H1 (cell line): ENCODE measurements at regions not wholly inside any gene's neighbourhood (a gene's known extent, or its start where the extent isn't known, plus 50 kb on each side); places are given as distances from the start of the nearest gene placed in this dataset.

Experiments
- CTCF ChIA-PET: fragments of 300-600 bp; sonication (Branson Sonifier 250); formaldehyde crosslinking; loops from one replicate; lab custom pipeline; 2021; ENCODE audit not compliant: partially characterized antibody; lab: Charles Lee
- POLR2A ChIA-PET: fragments of 300-600 bp; sonication (Branson Sonifier 250); formaldehyde crosslinking; loops from one replicate; lab custom pipeline; 2021; ENCODE audit warnings: inconsistent platforms; ENCODE audit not compliant: partially characterized antibody; lab: Charles Lee
- DNase-seq, 2 experiments: peaks; one replicate each; pipeline versions ENCODE4 v3.0.0 to v3.0.0-alpha.2; 2010 to 2022; ENCODE audit warnings: low spot score in 2 of 2, low read depth in 1 of 2, mixed read lengths in 1 of 2
- FAIRE-seq: peaks from 2 replicates; lab custom pipeline; 2011; peaks lifted over from hg19 to GRCh38; lab: Jason Lieb, UNC
- H2AFZ ChIP-seq: 2 replicates; pipeline ENCODE4 v1.8.1; 2012; ENCODE audit warnings: low read length, inconsistent platforms
- H2AK5ac ChIP-seq: 2 replicates; pipeline ENCODE4 v1.6.1; 2013; ENCODE audit warnings: low read depth, low read length
- H2BK120ac ChIP-seq: replicated peaks from 2 replicates; pipeline ENCODE3; 2013; ENCODE audit warnings: low read depth, low read length, inconsistent platforms
- H2BK12ac ChIP-seq: 2 replicates; pipeline ENCODE4 v1.6.1; 2013; ENCODE audit warnings: low read depth, low read length
- H2BK15ac ChIP-seq: 2 replicates; pipeline ENCODE4 v1.6.1; 2013; ENCODE audit warnings: low read length
- H2BK20ac ChIP-seq: 2 replicates; pipeline ENCODE4 v1.6.1; 2013; ENCODE audit warnings: low read length
- H2BK5ac ChIP-seq: 2 replicates; pipeline ENCODE4 v1.6.1; 2013; ENCODE audit warnings: low read depth, low read length
- H3K14ac ChIP-seq: 2 replicates; pipeline ENCODE4 v1.6.1; 2013; ENCODE audit warnings: inconsistent platforms; ENCODE audit not compliant: insufficient read length
- H3K18ac ChIP-seq: 2 replicates; pipeline ENCODE4 v1.6.1; 2013; ENCODE audit warnings: low read length; ENCODE audit errors: extremely low read depth
- H3K23ac ChIP-seq: 2 replicates; pipeline ENCODE4 v1.6.1; 2013; ENCODE audit warnings: inconsistent platforms; ENCODE audit not compliant: insufficient read length
- H3K23me2 ChIP-seq: 2 replicates; pipeline ENCODE4 v1.6.1; 2013; ENCODE audit warnings: low read depth, low read length
- H3K27ac ChIP-seq: 2 replicates; pipeline ENCODE4 v1.6.1; 2011; ENCODE audit warnings: low read depth, low read length, inconsistent platforms
- H3K27me3 ChIP-seq, 4 experiments: replicated peaks in 1 of 4; 1 replicate in 1 of 4; 2 replicates in 3 of 4; pipeline versions ENCODE4 v1.6.1 to v1.8.1; 2011 to 2013; ENCODE audit warnings: low read length in 3 of 4, mild to moderate bottlenecking in 3 of 4, inconsistent platforms in 2 of 4, mixed read lengths in 2 of 4, moderate library complexity in 1 of 4; ENCODE audit not compliant: control insufficient read depth in 3 of 4, insufficient read depth in 3 of 4; ENCODE audit errors: extremely low read depth in 1 of 4
- H3K36me3 ChIP-seq, 4 experiments: 2 replicates each; pipeline versions ENCODE4 v1.6.1 to v1.8.1; 2011 to 2013; ENCODE audit warnings: mild to moderate bottlenecking in 4 of 4, low read length in 3 of 4, moderate library complexity in 2 of 4, control low read depth in 1 of 4, inconsistent platforms in 1 of 4; ENCODE audit not compliant: insufficient read depth in 4 of 4, control insufficient read depth in 2 of 4
- H3K4ac ChIP-seq: replicated peaks from 2 replicates; pipeline ENCODE3; 2013; ENCODE audit warnings: low read length, low read depth, mixed read lengths, inconsistent platforms; ENCODE audit not compliant: insufficient read length
- H3K4me1 ChIP-seq, 4 experiments: replicated peaks in 1 of 4; 1 replicate in 1 of 4; 2 replicates in 3 of 4; pipeline versions ENCODE4 v1.6.1 to v1.8.1; 2011 to 2013; ENCODE audit warnings: low read length in 3 of 4, inconsistent platforms in 2 of 4, mixed read lengths in 1 of 4; ENCODE audit not compliant: insufficient read depth in 4 of 4, control insufficient read depth in 3 of 4
- H3K4me2 ChIP-seq, 2 experiments: 2 replicates each; pipeline versions ENCODE4 v1.6.1 to v1.8.1; 2011 to 2013; ENCODE audit warnings: low read depth in 2 of 2, low read length in 2 of 2, control low read depth in 1 of 2, inconsistent platforms in 1 of 2, mild to moderate bottlenecking in 1 of 2; ENCODE audit not compliant: insufficient read depth in 1 of 2
- H3K4me3 ChIP-seq, 4 experiments: fragments of 200-600, 300-600 bp in 1 of 4; sonication (generic), shearing (Covaris generic), sonication (Bioruptor Twin) in 1 of 4; 2 replicates each; pipeline versions ENCODE4 v1.5.1 to v1.8.1; 2011 to 2016; ENCODE audit warnings: low read length in 4 of 4, low read depth in 3 of 4, control low read depth in 2 of 4, inconsistent platforms in 2 of 4, mild to moderate bottlenecking in 2 of 4, mixed read lengths in 1 of 4, moderate library complexity in 1 of 4; ENCODE audit not compliant: insufficient read depth in 2 of 4; ENCODE audit errors: extremely low read depth in 1 of 4
- H3K56ac ChIP-seq: replicated peaks from 2 replicates; pipeline ENCODE3; 2013; ENCODE audit warnings: low read depth, mild to moderate bottlenecking, mixed read lengths, low read length, inconsistent platforms; ENCODE audit not compliant: insufficient read length
- H3K79me1 ChIP-seq: 2 replicates; pipeline ENCODE4 v1.6.1; 2013; ENCODE audit warnings: low read depth, low read length, control low read depth
- H3K79me2 ChIP-seq, 2 experiments: 2 replicates each; pipeline versions ENCODE4 v1.6.1 to v1.8.1; 2012 to 2013; ENCODE audit warnings: low read length in 2 of 2, mild to moderate bottlenecking in 2 of 2, inconsistent platforms in 1 of 2; ENCODE audit not compliant: insufficient read depth in 2 of 2, control insufficient read depth in 1 of 2
- H3K9ac ChIP-seq, 4 experiments: replicated peaks in 1 of 4; 1 replicate in 1 of 4; 2 replicates in 3 of 4; pipeline versions ENCODE4 v1.6.1 to v1.8.1; 2011 to 2013; ENCODE audit warnings: low read depth in 3 of 4, low read length in 3 of 4, control low read depth in 2 of 4, mild to moderate bottlenecking in 2 of 4, moderate library complexity in 2 of 4, inconsistent platforms in 1 of 4; ENCODE audit errors: extremely low read depth in 1 of 4
- H3K9me3 ChIP-seq, 2 experiments: 2 replicates each; pipeline versions ENCODE4 v1.6.1 to v1.8.1; 2012 to 2013; ENCODE audit warnings: mild to moderate bottlenecking in 2 of 2, moderate library complexity in 2 of 2, control low read depth in 1 of 2, inconsistent platforms in 1 of 2, low read depth in 1 of 2, low read length in 1 of 2, mixed read lengths in 1 of 2; ENCODE audit not compliant: insufficient read depth in 2 of 2
- H4K20me1 ChIP-seq, 2 experiments: replicated peaks in 1 of 2; 2 replicates each; pipeline versions ENCODE3 to v1.8.1; 2011 to 2013; ENCODE audit warnings: inconsistent platforms in 2 of 2, low read length in 2 of 2, mild to moderate bottlenecking in 1 of 2; ENCODE audit not compliant: insufficient read depth in 2 of 2, control insufficient read depth in 1 of 2
- H4K5ac ChIP-seq: 2 replicates; pipeline ENCODE4 v1.6.1; 2013; ENCODE audit warnings: low read length, low read depth, mixed read lengths, inconsistent platforms; ENCODE audit not compliant: insufficient read length
- H4K8ac ChIP-seq: 2 replicates; pipeline ENCODE4 v1.8.0; 2013; ENCODE audit warnings: mild to moderate bottlenecking, moderate library complexity, low read length, inconsistent platforms; ENCODE audit not compliant: insufficient read depth; ENCODE audit errors: extremely low read depth
- H4K91ac ChIP-seq: replicated peaks from 2 replicates; pipeline ENCODE3; 2013; ENCODE audit warnings: low read length, mixed read lengths, inconsistent platforms; ENCODE audit not compliant: insufficient read length
- BACH1 ChIP-seq: IDR thresholded peaks from 2 replicates; pipeline ENCODE4 v1.6.1; 2012; ENCODE audit warnings: low read length, improper control_type of control experiment
- BRCA1 ChIP-seq: IDR thresholded peaks from 2 replicates; pipeline ENCODE4 v1.6.1; 2012; ENCODE audit warnings: low read depth, low read length, improper control_type of control experiment
- KDM1A ChIP-seq: fragments of 200-600, 300-600 bp; sonication (generic); IDR thresholded peaks from 2 replicates; pipeline ENCODE4 v1.7.1; 2016; ENCODE audit warnings: mild to moderate bottlenecking, low read length, borderline replicate concordance
- MAX ChIP-seq: IDR thresholded peaks from 2 replicates; pipeline ENCODE4 v1.6.1; 2012; ENCODE audit warnings: inconsistent platforms
- NRF1 ChIP-seq: IDR thresholded peaks from 2 replicates; pipeline ENCODE4 v1.6.1; 2011; ENCODE audit warnings: mild to moderate bottlenecking, low read depth, low read length, improper control_type of control experiment
- POU5F1 ChIP-seq: IDR thresholded peaks from 2 replicates; pipeline ENCODE4 v1.6.1; 2011; ENCODE audit warnings: low read depth, mild to moderate bottlenecking, low read length, moderate library complexity
- RXRA ChIP-seq: IDR thresholded peaks from 2 replicates; pipeline ENCODE4 v1.6.1; 2011; ENCODE audit warnings: low read depth, mild to moderate bottlenecking, low read length, moderate library complexity; ENCODE audit not compliant: insufficient read depth
- SRF ChIP-seq: IDR thresholded peaks from 2 replicates; pipeline ENCODE4 v1.6.1; 2011; ENCODE audit warnings: mild to moderate bottlenecking, low read depth, low read length, moderate library complexity
- TBP ChIP-seq: IDR thresholded peaks from 2 replicates; pipeline ENCODE4 v1.6.1; 2011; ENCODE audit warnings: low read depth, low read length, improper control_type of control experiment
- WGBS, 2 experiments: shearing (Covaris generic) in 1 of 2; methylation state at CpG; one replicate each; pipeline versions ENCODE4 v1.1.6 to v1.1.7; 2013 to 2015; ENCODE audit warnings: low lambda C conversion rate in 2 of 2, mixed read lengths in 2 of 2, inconsistent platforms in 1 of 2, low coverage in 1 of 2, missing lambda C conversion rate in 1 of 2; ENCODE audit not compliant: insufficient replicate concordance in 2 of 2, insufficient coverage in 1 of 2, insufficient read length in 1 of 2; ENCODE audit errors: extremely low coverage in 1 of 2, missing lambda C conversion rate in 1 of 2; 5-methylcytosine and 5-hydroxymethylcytosine counted together

DNA sequence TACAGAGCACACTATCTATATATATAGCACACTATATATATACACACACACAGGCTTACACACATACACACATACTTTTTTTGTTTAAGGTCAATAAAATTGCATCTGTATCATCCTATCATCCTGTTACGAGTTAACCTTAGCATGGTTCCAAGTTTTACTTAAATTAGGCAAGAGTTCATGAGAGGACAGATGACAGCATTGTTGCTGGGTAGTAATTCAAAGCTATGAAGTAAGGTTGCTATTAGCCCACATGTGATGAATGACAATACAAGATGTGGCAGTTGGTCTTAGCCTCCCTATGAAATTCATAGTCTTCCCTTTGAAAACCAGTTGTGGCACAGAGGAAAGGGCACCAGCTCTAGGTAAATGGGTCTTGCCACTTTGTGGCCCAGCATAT, 438.1 kb downstream of the ACTL7B start:
- no peaks in the 10 kb centered on the region for H3K36me3 ChIP-seq
- no peaks in the 10 kb centered on the region for H4K20me1 ChIP-seq
- H3K9ac ChIP-seq = no peak overlapping the region
- 100% methylated on average over 1 of the region's 1 CpG; no CpG with 5 or more reads in 1 of the 2 experiments for WGBS, 2 experiments
- no peak overlapping the region for H2AK5ac ChIP-seq
- H3K27me3 ChIP-seq = no peaks in the 10 kb centered on the region
- H2BK5ac ChIP-seq = no peak overlapping the region
- ChIA-PET CTCF (interaction anchor here (0.9 to 2.5 kb wide), 5 partner anchors 11 to 994 kb away, joined by 3 to 16 read pairs (median 4); no protein-coding TSS in a partner anchor), POLR2A (interaction anchor here (0.6 kb wide), 1 partner anchor 135 kb away, joined by 4 read pairs; no protein-coding TSS in a partner anchor)
- no peak overlapping the region for H2BK20ac ChIP-seq
- no peak overlapping the region for H3K23ac ChIP-seq
- no peak overlapping the region for H3K4ac ChIP-seq
- H3K27ac ChIP-seq = no peak overlapping the region
- no peaks in the 10 kb centered on the region for H3K79me1 ChIP-seq
- H3K18ac ChIP-seq = no peak overlapping the region
- no peak overlapping the region for H3K4me2 ChIP-seq
- H3K9me3 ChIP-seq = no peaks in the 10 kb centered on the region
- H3K79me2 ChIP-seq = no peaks in the 10 kb centered on the region
- no peak overlapping the region for H3K4me3 ChIP-seq
- H4K91ac ChIP-seq = no peak overlapping the region
- TF ChIP-seq BACH1 (no peak), RXRA (no peak), POU5F1 (no peak), BRCA1 (no peak), NRF1 (no peak), TBP (no peak), MAX (no peak), KDM1A (no peak), SRF (no peak)
- H2AFZ ChIP-seq = no peak overlapping the region
- H2BK120ac ChIP-seq = no peak overlapping the region
- no peak overlapping the region for H2BK15ac ChIP-seq
- DNase-seq (no peak), FAIRE-seq (no peak)
- H4K5ac ChIP-seq = no peak overlapping the region
- H3K23me2 ChIP-seq = no peaks in the 10 kb centered on the region
- H3K4me1 ChIP-seq = no peaks in the 10 kb centered on the region
- no peak overlapping the region for H3K14ac ChIP-seq
- H2BK12ac ChIP-seq = no peak overlapping the region
- no peak overlapping the region for H4K8ac ChIP-seq
- no peak overlapping the region for H3K56ac ChIP-seq
